ENCODE measurements at regions not wholly inside any gene's neighbourhood (a gene's known extent, or its start where the extent isn't known, plus 50 kb on each side); places are given as distances from the start of the nearest gene placed in this dataset.

DNA sequence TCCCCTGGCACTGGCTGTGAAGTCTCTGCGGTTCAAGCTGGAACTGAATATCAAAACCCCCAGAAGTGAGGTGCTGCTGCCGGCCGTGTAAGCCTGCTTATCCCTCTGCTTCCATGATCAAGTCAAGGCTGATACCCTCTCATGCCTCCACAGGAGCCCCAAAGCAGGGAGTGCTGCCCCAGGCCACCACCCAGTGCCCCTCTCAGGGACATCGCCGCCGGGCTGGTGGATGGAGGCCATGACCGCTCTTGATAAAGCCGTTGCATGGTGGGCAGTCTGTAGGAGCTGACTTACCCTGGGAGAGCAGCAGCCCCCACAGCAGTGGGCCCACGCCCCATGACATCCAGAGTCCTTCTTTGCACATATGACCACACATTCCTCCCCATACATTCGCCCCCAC, 162.0 kb upstream of the CST7 start:
- no peaks in the 10 kb centered on the region for H3K9me2 ChIP-seq (replicated peaks; ENCODE audit: control insufficient read depth, low read length)
- H3K9me3 ChIP-seq (ENCODE audit: control insufficient read depth, insufficient read depth, low read length) = no peaks in the 10 kb centered on the region
- H3K4me3 ChIP-seq (ENCODE audit: low read length) = no peak overlapping the region
- H3K27ac ChIP-seq (ENCODE audit: low read depth, low read length) = no peak overlapping the region
- no peak for TF ChIP-seq EZH2phosphoT487 (IDR thresholded peaks at IDR 0.05; ENCODE audit: borderline replicate concordance, low read length)
- TF ChIP-seq, protein P1, sequence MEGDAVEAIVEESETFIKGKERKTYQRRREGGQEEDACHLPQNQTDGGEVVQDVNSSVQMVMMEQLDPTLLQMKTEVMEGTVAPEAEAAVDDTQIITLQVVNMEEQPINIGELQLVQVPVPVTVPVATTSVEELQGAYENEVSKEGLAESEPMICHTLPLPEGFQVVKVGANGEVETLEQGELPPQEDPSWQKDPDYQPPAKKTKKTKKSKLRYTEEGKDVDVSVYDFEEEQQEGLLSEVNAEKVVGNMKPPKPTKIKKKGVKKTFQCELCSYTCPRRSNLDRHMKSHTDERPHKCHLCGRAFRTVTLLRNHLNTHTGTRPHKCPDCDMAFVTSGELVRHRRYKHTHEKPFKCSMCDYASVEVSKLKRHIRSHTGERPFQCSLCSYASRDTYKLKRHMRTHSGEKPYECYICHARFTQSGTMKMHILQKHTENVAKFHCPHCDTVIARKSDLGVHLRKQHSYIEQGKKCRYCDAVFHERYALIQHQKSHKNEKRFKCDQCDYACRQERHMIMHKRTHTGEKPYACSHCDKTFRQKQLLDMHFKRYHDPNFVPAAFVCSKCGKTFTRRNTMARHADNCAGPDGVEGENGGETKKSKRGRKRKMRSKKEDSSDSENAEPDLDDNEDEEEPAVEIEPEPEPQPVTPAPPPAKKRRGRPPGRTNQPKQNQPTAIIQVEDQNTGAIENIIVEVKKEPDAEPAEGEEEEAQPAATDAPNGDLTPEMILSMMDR (IDR thresholded peaks at IDR 0.05; ENCODE audit: low read depth, low read length, poor library complexity, severe bottlenecking) = no peak
- no peaks in the 10 kb centered on the region for H3F3A ChIP-seq (ENCODE audit: control insufficient read depth, insufficient read depth)
- no peaks in the 10 kb centered on the region for H3K4me1 ChIP-seq (ENCODE audit: control insufficient read depth, low read length)
- no peaks in the 10 kb centered on the region for H3K27me3 ChIP-seq (ENCODE audit: control insufficient read depth, low read length)
- H3K4me2 ChIP-seq (ENCODE audit: low read length) = no peak overlapping the region
- no peaks in the 10 kb centered on the region for H4K20me1 ChIP-seq (ENCODE audit: control insufficient read depth, insufficient read depth, low read depth, low read length)
- H3K36me3 ChIP-seq (ENCODE audit: control insufficient read depth, low read length) = no peaks in the 10 kb centered on the region
- H3K79me2 ChIP-seq (ENCODE audit: control insufficient read depth, low read length) = no peaks in the 10 kb centered on the region

DNA sequence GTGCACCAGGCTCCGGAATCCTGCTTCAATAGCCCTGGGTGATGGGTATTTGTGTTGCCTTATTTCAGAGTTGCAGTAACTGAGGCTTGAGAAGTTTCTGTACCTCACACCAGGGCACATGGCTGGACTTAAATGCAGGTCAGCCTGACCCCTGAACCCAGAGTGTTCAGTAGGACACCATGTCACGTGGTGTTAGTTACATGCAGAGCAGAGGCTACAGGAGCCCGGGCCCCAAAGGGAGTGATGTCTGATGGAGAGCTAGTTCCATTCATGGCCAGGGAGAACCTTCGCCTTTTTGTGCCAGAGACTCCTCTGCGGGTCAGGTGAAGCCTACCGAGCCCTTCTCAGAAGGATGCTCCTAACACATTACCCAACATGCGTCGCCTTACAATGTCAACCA, 161.4 kb upstream of the CST7 start:
- TF ChIP-seq EZH2phosphoT487 (IDR thresholded peaks at IDR 0.05; ENCODE audit: borderline replicate concordance, low read length) = no peak
- TF ChIP-seq, protein P1 (IDR thresholded peaks at IDR 0.05; ENCODE audit: low read depth, low read length, poor library complexity, severe bottlenecking) = no peak
- no peak overlapping the region for H3K4me2 ChIP-seq (ENCODE audit: low read length)
- H3K4me3 ChIP-seq (ENCODE audit: low read length) = no peak overlapping the region
- H3F3A ChIP-seq (ENCODE audit: control insufficient read depth, insufficient read depth) = no peaks in the 10 kb centered on the region
- no peaks in the 10 kb centered on the region for H3K27me3 ChIP-seq (ENCODE audit: control insufficient read depth, low read length)
- H4K20me1 ChIP-seq (ENCODE audit: control insufficient read depth, insufficient read depth, low read depth, low read length) = no peaks in the 10 kb centered on the region
- H3K79me2 ChIP-seq (ENCODE audit: control insufficient read depth, low read length) = no peaks in the 10 kb centered on the region
- H3K9me3 ChIP-seq (ENCODE audit: control insufficient read depth, insufficient read depth, low read length) = no peaks in the 10 kb centered on the region
- no peaks in the 10 kb centered on the region for H3K36me3 ChIP-seq (ENCODE audit: control insufficient read depth, low read length)
- H3K9me2 ChIP-seq (replicated peaks; ENCODE audit: control insufficient read depth, low read length) = no peaks in the 10 kb centered on the region
- H3K27ac ChIP-seq (ENCODE audit: low read depth, low read length) = no peak overlapping the region
- no peaks in the 10 kb centered on the region for H3K4me1 ChIP-seq (ENCODE audit: control insufficient read depth, low read length)

DNA sequence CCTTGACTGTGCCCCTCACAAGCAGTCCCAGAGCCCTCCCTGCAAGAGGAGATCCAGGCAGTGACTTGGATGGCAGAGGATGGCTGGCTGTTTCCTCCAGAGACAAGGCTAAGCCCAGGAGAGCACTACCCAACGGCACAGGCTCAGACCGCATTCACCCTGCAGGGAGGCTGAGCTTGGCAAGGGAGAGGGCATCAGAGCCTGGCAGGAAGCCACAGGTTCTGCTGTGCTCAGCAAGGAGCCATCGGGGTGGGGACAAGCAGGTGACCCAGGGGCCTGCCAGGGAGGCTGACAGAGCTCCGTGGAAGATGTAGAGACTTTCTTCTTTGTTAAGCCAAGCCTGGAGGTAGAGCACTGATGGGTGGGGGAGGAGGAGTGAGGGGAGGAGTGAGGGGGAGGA, 159.2 kb upstream of the CST7 start:
- no peaks in the 10 kb centered on the region for H3K9me2 ChIP-seq (replicated peaks; ENCODE audit: control insufficient read depth, low read length)
- no peaks in the 10 kb centered on the region for H3K36me3 ChIP-seq (ENCODE audit: control insufficient read depth, low read length)
- H3K4me3 ChIP-seq (ENCODE audit: low read length) = no peak overlapping the region
- H3F3A ChIP-seq (ENCODE audit: control insufficient read depth, insufficient read depth) = no peaks in the 10 kb centered on the region
- TF ChIP-seq, protein P1 (IDR thresholded peaks at IDR 0.05; ENCODE audit: low read depth, low read length, poor library complexity, severe bottlenecking) = no peak
- no peak for TF ChIP-seq EZH2phosphoT487 (IDR thresholded peaks at IDR 0.05; ENCODE audit: borderline replicate concordance, low read length)
- H3K9me3 ChIP-seq (ENCODE audit: control insufficient read depth, insufficient read depth, low read length) = no peaks in the 10 kb centered on the region
- H3K27me3 ChIP-seq (ENCODE audit: control insufficient read depth, low read length) = no peaks in the 10 kb centered on the region
- no peaks in the 10 kb centered on the region for H3K4me1 ChIP-seq (ENCODE audit: control insufficient read depth, low read length)
- no peak overlapping the region for H3K27ac ChIP-seq (ENCODE audit: low read depth, low read length)
- no peak overlapping the region for H3K4me2 ChIP-seq (ENCODE audit: low read length)
- no peaks in the 10 kb centered on the region for H4K20me1 ChIP-seq (ENCODE audit: control insufficient read depth, insufficient read depth, low read depth, low read length)
- H3K79me2 ChIP-seq (ENCODE audit: control insufficient read depth, low read length) = no peaks in the 10 kb centered on the region

All from DOHH2 (cell line).